Rectal smooth muscle tissue (tissue), 1 donor: ENCODE measurements at regions not wholly inside any gene's neighbourhood (a gene's known extent, or its start where the extent isn't known, plus 50 kb on each side); places are given as distances from the start of the nearest gene placed in this dataset.
"Not testable (repeated sequence)": the region's sequence is repeated elsewhere in the genome, so short reads cannot be mapped to it uniquely, and the experiment has no call there.

Source experiments
- H3K27ac ChIP-seq: one replicate; pipeline ENCODE4 v1.7.0; 2013; ENCODE audit warnings: low read depth, low read length, inconsistent platforms
- H3K27me3 ChIP-seq: one replicate; pipeline ENCODE4 v1.7.0; 2013; ENCODE audit warnings: low read length; ENCODE audit not compliant: control insufficient read depth, insufficient read depth
- H3K36me3 ChIP-seq: one replicate; pipeline ENCODE4 v1.7.0; 2013; ENCODE audit warnings: low read length; ENCODE audit not compliant: control insufficient read depth, insufficient read depth
- H3K4me1 ChIP-seq: one replicate; pipeline ENCODE4 v1.7.0; 2013; ENCODE audit warnings: low read length; ENCODE audit not compliant: control insufficient read depth, insufficient read depth
- H3K4me3 ChIP-seq: one replicate; pipeline ENCODE4 v1.7.0; 2013; ENCODE audit warnings: low read length
- H3K9ac ChIP-seq: one replicate; pipeline ENCODE4 v1.7.0; 2013; ENCODE audit warnings: low read length

DNA sequence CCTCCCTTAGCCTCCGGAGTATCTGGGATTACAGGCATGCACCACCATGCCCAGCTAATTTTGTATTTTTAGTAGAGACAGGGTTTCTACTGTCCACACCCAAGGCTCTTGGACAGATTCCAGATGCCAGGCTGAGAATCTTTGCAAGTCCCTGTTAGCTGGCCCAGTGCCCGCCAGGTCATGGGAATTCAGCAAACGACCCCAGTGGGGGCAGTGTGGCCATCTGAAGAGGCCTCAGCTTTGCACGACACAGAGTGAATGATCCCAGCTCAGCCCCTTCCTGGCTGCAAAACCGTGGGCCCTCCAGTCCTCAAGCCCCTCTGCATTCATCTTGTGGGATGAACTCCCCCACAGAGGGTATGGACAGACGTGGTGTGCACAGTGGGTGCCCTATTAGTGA, 179.5 kb upstream of the ID2 start:
- no peak overlapping the region for H3K27ac ChIP-seq
- no peak overlapping the region for H3K9ac ChIP-seq
- no peaks in the 10 kb centered on the region for H3K36me3 ChIP-seq
- H3K27me3 ChIP-seq = no peaks in the 10 kb centered on the region
- H3K4me3 ChIP-seq = no peak overlapping the region
- no peaks in the 10 kb centered on the region for H3K4me1 ChIP-seq

DNA sequence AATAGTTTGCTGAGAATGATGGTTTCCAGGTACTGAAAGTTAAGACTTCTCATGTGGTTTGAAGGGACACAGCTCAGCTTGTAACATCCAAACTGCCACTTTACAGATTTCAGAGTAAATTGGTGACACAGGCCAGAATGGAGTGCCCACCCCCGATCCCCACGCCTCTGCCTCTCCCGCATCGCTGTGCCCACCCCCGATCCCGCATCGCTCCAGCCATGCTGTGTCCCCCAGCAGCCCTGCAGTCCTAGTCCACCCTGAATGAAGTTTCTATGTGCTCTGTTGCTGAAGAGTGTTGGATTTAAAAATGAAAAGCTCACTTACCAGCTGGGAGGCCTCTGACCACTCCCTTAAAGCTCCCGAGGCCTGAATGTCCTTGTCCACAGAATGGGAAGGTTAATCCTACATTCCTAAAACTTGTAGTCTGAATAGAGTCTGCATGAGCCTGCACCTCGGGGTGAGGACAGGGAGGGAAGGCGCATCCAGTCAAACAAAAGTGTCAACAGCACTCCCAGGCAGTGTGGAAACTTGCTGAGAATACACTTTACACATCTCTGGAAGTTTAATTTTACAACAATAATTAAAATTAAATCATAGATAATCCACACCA, 176.4 kb upstream of the ID2 start:
- Histone ChIP-seq H3K4me1 (no peaks in the 10 kb centered on the region), H3K9ac (no peak overlapping the region), H3K27me3 (no peaks in the 10 kb centered on the region), H3K4me3 (no peak overlapping the region), H3K36me3 (no peaks in the 10 kb centered on the region), H3K27ac (no peak overlapping the region)

DNA sequence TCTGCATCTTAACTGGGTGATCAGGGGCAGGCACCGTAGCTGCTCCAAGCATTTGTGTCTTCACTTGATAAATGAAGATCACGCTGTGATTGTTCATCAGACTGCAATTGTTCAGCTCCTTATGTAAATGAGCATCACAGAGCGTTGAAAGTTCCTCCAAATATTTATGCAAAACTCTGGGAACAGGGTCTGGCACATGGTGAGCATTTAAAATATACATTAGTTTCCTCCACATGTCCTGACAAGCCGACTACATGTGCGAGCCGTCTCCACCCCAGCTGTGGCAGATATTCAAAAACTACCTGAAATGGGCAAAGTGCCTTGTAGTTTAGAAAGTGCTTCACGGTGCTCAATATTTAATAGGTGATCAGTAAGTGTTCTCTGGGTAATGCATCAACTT, 175.1 kb upstream of the ID2 start:
- H3K9ac ChIP-seq = no peak overlapping the region
- H3K36me3 ChIP-seq = no peaks in the 10 kb centered on the region
- no peak overlapping the region for H3K27ac ChIP-seq
- H3K27me3 ChIP-seq = no peaks in the 10 kb centered on the region
- H3K4me1 ChIP-seq = no peaks in the 10 kb centered on the region
- H3K4me3 ChIP-seq = no peak overlapping the region

- no peaks in the 10 kb centered on the region for H3K27me3 ChIP-seq
- no peaks in the 10 kb centered on the region for H3K4me1 ChIP-seq
- H3K27ac ChIP-seq = no peak overlapping the region
- H3K4me3 ChIP-seq = no peak overlapping the region
- no peaks in the 10 kb centered on the region for H3K36me3 ChIP-seq
- H3K9ac ChIP-seq = no peak overlapping the region
Observed at GRCh38 chr2:8508766-8509165, 173.1 kb upstream of the ID2 start.

GRCh38 chr2:8509621-8510020, 172.2 kb upstream of the ID2 start:
- Histone ChIP-seq H3K36me3 (no peaks in the 10 kb centered on the region), H3K9ac (no peak overlapping the region), H3K4me1 (no peaks in the 10 kb centered on the region), H3K27ac (no peak overlapping the region), H3K4me3 (no peak overlapping the region), H3K27me3 (no peaks in the 10 kb centered on the region)

DNA sequence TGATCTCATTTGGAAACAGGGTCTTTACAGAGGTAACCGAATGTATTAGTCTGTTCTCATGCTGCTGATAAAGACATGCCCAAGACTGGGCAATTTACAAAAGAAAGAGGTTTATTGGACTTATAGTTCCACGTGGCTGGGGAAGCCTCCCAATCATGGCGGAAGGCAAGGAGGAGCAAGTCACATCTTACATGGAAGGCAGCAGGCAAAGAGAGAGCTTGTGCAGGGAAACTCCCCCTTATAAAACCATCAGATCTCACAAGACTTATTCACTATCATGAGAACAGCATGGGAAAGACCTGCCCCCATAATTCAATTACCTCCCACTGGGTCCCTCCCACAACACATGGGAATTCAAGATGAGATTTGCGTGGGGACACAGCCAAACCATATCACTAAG, 171.8 kb upstream of the ID2 start:
- not testable (repeated sequence) for H3K4me3 ChIP-seq, H3K4me1 ChIP-seq, H3K27me3 ChIP-seq, H3K27ac ChIP-seq, H3K9ac ChIP-seq, H3K36me3 ChIP-seq

DNA sequence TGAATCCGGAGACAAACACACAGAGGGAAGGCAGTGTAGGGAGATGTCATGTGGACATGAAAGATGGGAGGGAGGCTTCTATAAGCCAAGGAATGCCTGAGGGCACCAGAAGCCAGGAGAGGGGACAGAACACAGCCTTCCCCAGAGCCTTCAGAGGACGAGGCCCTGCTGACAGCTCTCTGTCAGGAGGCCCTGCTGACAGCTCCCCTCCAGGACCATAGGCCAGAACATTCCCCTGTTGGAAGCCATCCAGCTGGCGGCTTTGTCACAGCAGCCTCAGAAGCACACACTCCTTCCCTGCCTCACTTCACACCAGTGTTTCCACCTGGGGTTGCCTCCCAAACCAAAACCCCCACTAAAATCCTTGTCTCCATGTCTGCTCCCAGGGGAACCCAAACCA, 171.3 kb upstream of the ID2 start:
- no peaks in the 10 kb centered on the region for H3K27me3 ChIP-seq
- no peak overlapping the region for H3K27ac ChIP-seq
- no peak overlapping the region for H3K4me3 ChIP-seq
- no peak overlapping the region for H3K9ac ChIP-seq
- H3K4me1 ChIP-seq = no peaks in the 10 kb centered on the region
- no peaks in the 10 kb centered on the region for H3K36me3 ChIP-seq

DNA sequence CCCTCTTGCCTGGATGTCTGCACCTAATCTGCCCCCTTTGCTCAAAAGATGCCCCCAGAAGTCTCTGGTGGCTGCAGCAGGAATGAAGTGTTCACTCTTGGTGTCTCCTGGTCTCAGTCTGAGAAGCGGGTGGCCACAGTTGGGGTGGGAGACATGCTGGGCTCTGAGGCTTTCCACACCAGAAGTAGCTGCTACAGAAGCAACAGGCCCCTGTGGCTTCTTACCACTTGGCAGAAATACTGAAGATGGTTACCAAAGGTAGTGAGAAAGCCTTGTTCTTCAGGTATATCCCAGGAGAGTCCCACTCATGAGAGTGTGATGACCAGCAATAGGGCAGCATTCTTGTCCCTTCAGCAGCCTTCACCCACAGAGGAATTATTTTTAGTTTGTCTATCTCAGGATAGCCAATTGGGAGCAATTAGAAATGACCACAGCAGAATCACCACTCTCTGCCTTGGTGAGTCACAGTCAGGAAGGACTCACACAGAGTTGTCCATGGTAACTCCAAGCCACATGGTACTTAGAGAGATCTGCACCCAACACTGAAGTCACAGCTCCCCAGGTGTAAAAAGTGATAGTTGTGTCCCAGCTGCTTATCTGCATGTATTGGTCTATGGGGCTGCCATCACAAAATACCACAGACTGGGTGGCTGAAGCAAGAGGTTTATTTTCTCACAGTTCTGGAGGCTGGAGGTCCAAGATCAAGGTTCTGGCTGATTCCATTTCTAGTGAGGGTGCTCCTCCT, 169.8 kb upstream of the ID2 start:
- no peaks in the 10 kb centered on the region for H3K4me1 ChIP-seq

DNA sequence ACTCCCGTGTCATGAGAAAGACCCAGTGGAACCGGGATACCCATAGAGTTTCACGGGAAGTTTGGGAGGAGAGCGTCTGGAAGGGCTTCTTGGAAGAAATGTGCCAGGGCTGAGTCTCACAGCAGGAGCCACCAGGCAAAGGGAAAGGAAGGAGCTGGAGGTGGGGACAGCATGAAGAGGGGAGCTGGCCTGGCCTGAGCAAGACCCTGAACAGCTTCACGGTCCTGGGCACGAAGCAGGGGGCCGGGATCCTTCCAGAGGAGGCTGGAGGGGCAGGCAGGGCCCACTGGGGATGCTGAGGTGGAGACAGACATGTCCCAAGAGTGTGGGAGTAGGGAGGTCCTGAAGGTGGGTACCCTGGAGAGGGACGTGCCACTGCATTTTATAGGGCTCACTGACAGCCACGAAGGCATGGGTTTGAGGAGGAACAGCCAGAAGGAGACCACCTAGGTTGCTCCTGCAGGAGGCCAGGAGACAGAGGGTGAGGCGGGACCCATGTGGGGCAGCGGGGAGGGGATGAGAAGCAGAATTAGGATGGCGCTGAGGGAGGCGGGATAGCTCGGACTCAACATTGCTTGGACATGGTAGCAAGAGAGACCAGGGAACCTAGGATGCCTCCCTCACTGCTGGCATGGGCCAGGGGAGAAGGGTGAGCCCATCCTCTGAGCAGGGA, 168.1 kb upstream of the ID2 start:
- Histone ChIP-seq H3K27me3 (no peaks in the 10 kb centered on the region), H3K36me3 (no peaks in the 10 kb centered on the region), H3K27ac (no peak overlapping the region), H3K4me3 (no peak overlapping the region), H3K9ac (no peak overlapping the region), H3K4me1 (no peaks in the 10 kb centered on the region)

More for the DNA sequence above, 169.8 kb upstream of the ID2 start:
- H3K36me3 ChIP-seq = no peaks in the 10 kb centered on the region
- no peak overlapping the region for H3K4me3 ChIP-seq
- H3K9ac ChIP-seq = no peak overlapping the region
- no peak overlapping the region for H3K27ac ChIP-seq
- no peaks in the 10 kb centered on the region for H3K27me3 ChIP-seq

- no peak overlapping the region for H3K9ac ChIP-seq
- no peak overlapping the region for H3K4me3 ChIP-seq
- H3K4me1 ChIP-seq = no peaks in the 10 kb centered on the region
- no peaks in the 10 kb centered on the region for H3K36me3 ChIP-seq
- no peaks in the 10 kb centered on the region for H3K27me3 ChIP-seq
- H3K27ac ChIP-seq = no peak overlapping the region
Observed at GRCh38 chr2:8514274-8514662, 167.6 kb upstream of the ID2 start.

DNA sequence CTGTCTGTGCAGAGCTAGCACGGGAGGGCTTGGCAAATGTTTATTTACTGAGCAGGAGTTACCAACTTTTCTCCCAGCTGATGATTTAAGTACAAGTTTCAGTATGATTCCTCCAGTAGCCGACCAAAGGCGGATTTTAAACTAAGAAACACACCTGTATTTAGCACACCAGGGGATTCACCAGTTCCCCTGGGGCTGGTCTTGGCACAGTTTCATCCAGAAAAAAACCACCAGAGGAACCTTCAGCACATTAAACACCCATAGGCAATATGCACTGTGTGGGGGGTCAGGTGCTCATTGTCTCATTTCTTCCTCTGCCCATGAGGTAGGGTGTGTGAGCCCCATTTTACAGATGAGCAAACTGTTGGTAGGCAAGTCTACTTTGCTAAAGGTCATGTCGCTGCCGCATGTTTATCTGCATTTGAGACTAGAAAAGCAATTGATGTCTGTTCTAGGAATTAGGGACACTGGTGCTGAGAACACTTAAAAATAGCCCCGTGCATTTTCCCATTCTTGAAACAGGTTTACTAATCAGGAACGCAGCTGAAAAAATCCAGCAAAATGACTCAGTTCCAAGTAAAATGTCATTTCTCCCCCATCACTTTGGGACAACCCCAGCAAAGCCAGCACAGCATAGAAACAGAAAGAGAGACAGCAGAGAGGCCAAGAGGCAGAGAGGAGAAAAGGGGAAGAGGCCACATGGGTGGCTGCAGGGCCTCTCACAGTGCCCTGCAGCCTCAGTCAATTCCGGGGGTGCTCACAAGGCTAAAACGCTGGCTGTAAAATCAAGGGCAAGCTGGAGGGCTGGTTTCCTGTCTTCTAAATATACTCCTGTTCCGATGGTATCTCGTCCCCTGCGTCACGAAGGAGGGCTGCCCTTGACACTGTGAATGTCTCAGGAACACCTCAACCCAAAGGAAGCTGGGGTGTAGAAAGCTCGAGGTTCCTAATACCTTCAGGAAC, 166.8 kb upstream of the ID2 start:
- Histone ChIP-seq H3K4me3 (no peak overlapping the region), H3K4me1 (no peaks in the 10 kb centered on the region), H3K27ac (no peak overlapping the region), H3K9ac (no peak overlapping the region), H3K27me3 (no peaks in the 10 kb centered on the region), H3K36me3 (no peaks in the 10 kb centered on the region)

DNA sequence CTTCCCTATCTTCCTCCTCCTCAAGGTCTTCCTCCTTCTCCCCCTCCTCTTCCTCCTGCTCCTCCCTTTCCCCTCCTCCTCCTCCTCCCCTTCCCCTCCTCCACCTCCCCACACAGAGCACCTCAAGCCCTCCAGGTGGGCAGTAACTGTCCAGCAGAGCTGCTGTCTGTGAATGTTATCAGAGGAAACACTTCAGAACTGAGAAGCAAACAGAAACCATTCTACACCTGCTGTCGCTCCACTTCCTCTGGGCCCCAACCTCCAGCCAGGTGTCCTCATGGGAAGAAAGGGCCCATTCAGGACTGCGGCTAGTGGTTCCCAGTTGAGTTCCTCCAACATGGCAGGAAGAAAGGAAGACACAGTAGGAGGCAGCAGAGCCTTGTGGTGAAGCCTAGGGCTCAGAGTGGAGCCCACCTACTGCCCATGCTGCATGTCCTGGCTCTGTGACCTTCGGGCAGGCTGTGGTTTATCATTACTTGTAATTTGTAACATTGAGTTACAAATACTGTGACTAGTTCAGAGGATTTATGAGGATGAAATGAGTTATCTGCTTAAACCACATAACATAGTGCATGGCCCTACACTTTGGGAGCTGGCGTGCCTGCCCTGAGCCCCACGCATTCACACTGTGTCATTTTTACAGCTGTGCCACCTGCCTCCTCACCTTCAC, 165.9 kb upstream of the ID2 start:
- Histone ChIP-seq H3K27ac (no peak overlapping the region), H3K27me3 (no peaks in the 10 kb centered on the region), H3K4me3 (no peak overlapping the region), H3K9ac (no peak overlapping the region), H3K4me1 (no peaks in the 10 kb centered on the region), H3K36me3 (no peaks in the 10 kb centered on the region)
